Smooth muscle cell (in vitro differentiated cells): ENCODE measurements at regions not wholly inside any gene's neighbourhood (a gene's known extent, or its start where the extent isn't known, plus 50 kb on each side); places are given as distances from the start of the nearest gene placed in this dataset.
"Not testable (repeated sequence)": the region's sequence is repeated elsewhere in the genome, so short reads cannot be mapped to it uniquely, and the experiment has no call there.

ENCODE experiments used
- DNase-seq: peaks from one replicate; lab custom pipeline; 2025; ENCODE audit not compliant: unreplicated experiment; lab: John Stamatoyannopoulos, UW
- H2AFZ ChIP-seq: fragments of 200-600 bp; sonication (generic); 2 replicates; pipeline ENCODE4 v1.6.0; 2016; ENCODE audit warnings: antibody characterized with exemption, low read depth, mild to moderate bottlenecking
- H3F3A ChIP-seq: fragments of 200-600 bp; sonication (generic); 2 replicates; pipeline ENCODE4 v1.6.0; 2017; ENCODE audit warnings: antibody characterized with exemption, low read depth
- H3K27ac ChIP-seq: fragments of 200-600 bp; sonication (generic); 2 replicates; pipeline ENCODE4 v1.5.1; 2016; ENCODE audit warnings: low read depth, mild to moderate bottlenecking
- H3K27me3 ChIP-seq: fragments of 200-600 bp; sonication (generic); 2 replicates; pipeline ENCODE4 v1.6.1; 2016; ENCODE audit warnings: low read depth, mild to moderate bottlenecking
- H3K36me3 ChIP-seq: fragments of 200-600 bp; sonication (generic); 2 replicates; pipeline ENCODE4 v1.5.1; 2016; ENCODE audit warnings: low read depth
- H3K4me1 ChIP-seq: fragments of 200-600 bp; sonication (generic); 2 replicates; pipeline ENCODE4 v1.5.1; 2016; ENCODE audit warnings: low read depth
- H3K4me2 ChIP-seq: fragments of 200-600 bp; sonication (generic); 2 replicates; pipeline ENCODE4 v1.6.0; 2016; ENCODE audit warnings: mild to moderate bottlenecking
- H3K4me3 ChIP-seq: fragments of 200-600 bp; sonication (generic); 2 replicates; pipeline ENCODE4 v1.5.1; 2016; ENCODE audit warnings: mild to moderate bottlenecking
- H3K79me2 ChIP-seq: fragments of 200-600 bp; sonication (generic); 2 replicates; pipeline ENCODE4 v1.6.0; 2016; ENCODE audit warnings: low read depth, mild to moderate bottlenecking
- H3K9ac ChIP-seq: fragments of 200-600 bp; sonication (generic); 2 replicates; pipeline ENCODE4 v1.6.0; 2016; ENCODE audit warnings: low read depth
- H3K9me3 ChIP-seq: fragments of 200-600 bp; sonication (generic); replicated peaks from 2 replicates; pipeline ENCODE4 v1.5.1; 2016; ENCODE audit warnings: low read depth
- H4K20me1 ChIP-seq: fragments of 200-600 bp; sonication (generic); 2 replicates; pipeline ENCODE4 v1.6.0; 2016; ENCODE audit warnings: low read depth
- WGBS: methylation state at CpG from one replicate; pipeline ENCODE4 v1.1.7; 2016; ENCODE audit warnings: low lambda C conversion rate; 5-methylcytosine and 5-hydroxymethylcytosine counted together
- TF ChIP-seq, protein P1 (sequence below): fragments of 200-600 bp; sonication (generic); IDR thresholded peaks from 2 replicates; pipeline ENCODE4 v1.5.1; 2017; ENCODE audit warnings: borderline replicate concordance, mild to moderate bottlenecking, antibody characterized with exemption; ENCODE audit not compliant: insufficient read depth, poor library complexity, severe bottlenecking

- H3K4me1 ChIP-seq, result no peaks in the 10 kb centered on the region
- H3K36me3 ChIP-seq, result no peaks in the 10 kb centered on the region
- no peaks in the 10 kb centered on the region for H3K9me3 ChIP-seq
- no peaks in the 10 kb centered on the region for H3K79me2 ChIP-seq
- H4K20me1 ChIP-seq, result no peaks in the 10 kb centered on the region
- no peak overlapping the region for H2AFZ ChIP-seq
- H3K9ac ChIP-seq, result no peak overlapping the region
- no peak overlapping the region for H3K4me2 ChIP-seq
- no peak overlapping the region for H3K4me3 ChIP-seq
- TF ChIP-seq, protein P1, sequence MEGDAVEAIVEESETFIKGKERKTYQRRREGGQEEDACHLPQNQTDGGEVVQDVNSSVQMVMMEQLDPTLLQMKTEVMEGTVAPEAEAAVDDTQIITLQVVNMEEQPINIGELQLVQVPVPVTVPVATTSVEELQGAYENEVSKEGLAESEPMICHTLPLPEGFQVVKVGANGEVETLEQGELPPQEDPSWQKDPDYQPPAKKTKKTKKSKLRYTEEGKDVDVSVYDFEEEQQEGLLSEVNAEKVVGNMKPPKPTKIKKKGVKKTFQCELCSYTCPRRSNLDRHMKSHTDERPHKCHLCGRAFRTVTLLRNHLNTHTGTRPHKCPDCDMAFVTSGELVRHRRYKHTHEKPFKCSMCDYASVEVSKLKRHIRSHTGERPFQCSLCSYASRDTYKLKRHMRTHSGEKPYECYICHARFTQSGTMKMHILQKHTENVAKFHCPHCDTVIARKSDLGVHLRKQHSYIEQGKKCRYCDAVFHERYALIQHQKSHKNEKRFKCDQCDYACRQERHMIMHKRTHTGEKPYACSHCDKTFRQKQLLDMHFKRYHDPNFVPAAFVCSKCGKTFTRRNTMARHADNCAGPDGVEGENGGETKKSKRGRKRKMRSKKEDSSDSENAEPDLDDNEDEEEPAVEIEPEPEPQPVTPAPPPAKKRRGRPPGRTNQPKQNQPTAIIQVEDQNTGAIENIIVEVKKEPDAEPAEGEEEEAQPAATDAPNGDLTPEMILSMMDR, result no peak
- no peaks in the 10 kb centered on the region for H3K27me3 ChIP-seq
- no peak overlapping the region for H3K27ac ChIP-seq
- H3F3A ChIP-seq, result no peaks in the 10 kb centered on the region
- no peak for DNase-seq
- 44% methylated on average over 2 of the region's 2 CpGs for WGBS
Observed at GRCh38 chr6:86707545-86708120, 229.7 kb upstream of the HTR1E start.

DNA sequence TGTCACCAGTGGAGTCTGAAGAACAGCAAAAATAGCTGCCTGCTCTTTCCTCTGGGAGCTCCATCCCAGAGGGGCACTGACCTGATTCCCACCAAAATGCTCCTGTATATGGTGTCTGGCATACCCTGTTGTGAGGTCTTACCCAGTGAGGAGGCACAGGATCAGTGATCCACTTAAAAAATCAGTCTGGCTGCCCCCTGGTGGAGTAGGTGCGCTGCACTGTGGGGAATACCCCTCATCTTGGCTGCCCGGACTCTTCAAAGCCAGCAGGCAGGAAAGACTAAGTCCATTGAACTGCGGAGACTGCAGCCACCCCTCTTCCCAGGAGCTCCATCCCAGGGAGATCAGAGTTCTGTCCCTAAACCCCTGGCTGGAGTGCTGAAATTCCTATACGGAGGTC is 230.9 kb upstream of the HTR1E start:
- no peaks in the 10 kb centered on the region for H3K79me2 ChIP-seq
- H3F3A ChIP-seq, result no peaks in the 10 kb centered on the region
- H3K4me3 ChIP-seq, result no peak overlapping the region
- H4K20me1 ChIP-seq, result no peaks in the 10 kb centered on the region
- H3K27me3 ChIP-seq, result no peaks in the 10 kb centered on the region
- H3K4me2 ChIP-seq, result no peak overlapping the region
- H3K9me3 ChIP-seq, result no peaks in the 10 kb centered on the region
- DNase-seq, result no peak
- H3K27ac ChIP-seq, result no peak overlapping the region
- H3K36me3 ChIP-seq, result no peaks in the 10 kb centered on the region
- no peak overlapping the region for H3K9ac ChIP-seq
- TF ChIP-seq, protein P1, result no peak
- no peaks in the 10 kb centered on the region for H3K4me1 ChIP-seq
- no peak overlapping the region for H2AFZ ChIP-seq
- 95% methylated on average over 4 of the region's 4 CpGs for WGBS

- not testable (repeated sequence) for H2AFZ ChIP-seq, H3K4me2 ChIP-seq, H3K79me2 ChIP-seq, H3K36me3 ChIP-seq, H3K9ac ChIP-seq, H3K4me1 ChIP-seq, H4K20me1 ChIP-seq, H3K27me3 ChIP-seq, H3K4me3 ChIP-seq, DNase-seq, H3F3A ChIP-seq, H3K9me3 ChIP-seq, H3K27ac ChIP-seq
- 96% methylated on average over 4 of the region's 4 CpGs for WGBS
Observed at GRCh38 chr6:86701228-86701627, 236.1 kb upstream of the HTR1E start.

DNA sequence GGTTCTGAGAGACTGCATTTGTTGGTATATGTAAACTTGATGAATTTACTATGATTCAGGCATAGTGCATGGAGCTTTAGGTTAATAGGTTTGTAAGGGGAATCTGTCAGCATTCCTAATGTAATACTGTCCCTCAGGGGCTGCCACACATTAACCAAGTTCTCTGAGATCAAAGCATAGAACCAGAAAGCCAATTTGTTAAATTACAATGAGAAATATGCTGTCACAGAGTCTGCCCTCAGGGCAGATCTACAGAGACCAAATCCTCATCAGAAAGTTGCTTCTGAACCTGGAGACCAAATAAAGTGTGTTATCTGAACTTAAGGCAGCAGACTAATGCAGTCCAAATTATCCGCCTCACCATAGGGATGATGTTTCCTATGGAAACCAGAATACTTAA is 250.8 kb upstream of the HTR1E start:
- no peaks in the 10 kb centered on the region for H3F3A ChIP-seq
- no peak overlapping the region for H3K27ac ChIP-seq
- H4K20me1 ChIP-seq, result no peaks in the 10 kb centered on the region
- H3K4me2 ChIP-seq, result no peak overlapping the region
- H3K9me3 ChIP-seq, result no peaks in the 10 kb centered on the region
- H2AFZ ChIP-seq, result no peak overlapping the region
- DNase-seq, result no peak
- TF ChIP-seq, protein P1, result no peak
- no peak overlapping the region for H3K9ac ChIP-seq
- no peaks in the 10 kb centered on the region for H3K4me1 ChIP-seq
- no peaks in the 10 kb centered on the region for H3K36me3 ChIP-seq
- no peaks in the 10 kb centered on the region for H3K79me2 ChIP-seq
- 66% methylated on average over 1 of the region's 1 CpG for WGBS
- H3K27me3 ChIP-seq, result no peaks in the 10 kb centered on the region
- no peak overlapping the region for H3K4me3 ChIP-seq
